GM12865 (cell line): ENCODE measurements at regions not wholly inside any gene's neighbourhood (a gene's known extent, or its start where the extent isn't known, plus 50 kb on each side); places are given as distances from the start of the nearest gene placed in this dataset.

Experiments used
- DNase-seq: peaks from one replicate; pipeline ENCODE4 v3.0.0; 2010; ENCODE audit warnings: low read depth
- H3K4me3 ChIP-seq: 2 replicates; pipeline ENCODE4 v1.5.1; 2011; ENCODE audit warnings: mild to moderate bottlenecking, low read depth, low read length, control low read depth
- TF ChIP-seq, protein P1 (sequence below): IDR thresholded peaks from 2 replicates; pipeline ENCODE4 v1.5.1; 2011; ENCODE audit warnings: low read length, control low read depth, low read depth, inconsistent platforms; ENCODE audit not compliant: insufficient read depth; ENCODE audit errors: missing control alignments

DNA sequence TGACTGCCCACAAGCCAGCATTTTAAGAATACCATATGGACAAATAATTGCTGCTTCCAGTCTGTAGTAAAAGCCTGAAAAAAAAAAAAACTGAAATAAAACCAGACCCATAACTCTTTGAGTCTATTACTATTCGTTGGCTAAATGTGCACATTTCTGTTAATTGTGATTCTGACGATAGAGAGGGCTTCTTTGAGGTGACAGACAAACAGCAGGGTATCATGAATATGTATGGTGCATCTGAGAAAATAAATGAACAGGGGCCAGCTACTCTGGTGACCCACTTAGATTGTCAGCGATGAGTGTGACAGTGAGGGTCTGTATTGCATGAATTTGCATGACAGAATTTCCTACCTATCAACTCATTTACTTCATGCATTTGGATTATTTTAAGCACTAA lies 427.8 kb upstream of the SOX11 start:
- TF ChIP-seq, protein P1, sequence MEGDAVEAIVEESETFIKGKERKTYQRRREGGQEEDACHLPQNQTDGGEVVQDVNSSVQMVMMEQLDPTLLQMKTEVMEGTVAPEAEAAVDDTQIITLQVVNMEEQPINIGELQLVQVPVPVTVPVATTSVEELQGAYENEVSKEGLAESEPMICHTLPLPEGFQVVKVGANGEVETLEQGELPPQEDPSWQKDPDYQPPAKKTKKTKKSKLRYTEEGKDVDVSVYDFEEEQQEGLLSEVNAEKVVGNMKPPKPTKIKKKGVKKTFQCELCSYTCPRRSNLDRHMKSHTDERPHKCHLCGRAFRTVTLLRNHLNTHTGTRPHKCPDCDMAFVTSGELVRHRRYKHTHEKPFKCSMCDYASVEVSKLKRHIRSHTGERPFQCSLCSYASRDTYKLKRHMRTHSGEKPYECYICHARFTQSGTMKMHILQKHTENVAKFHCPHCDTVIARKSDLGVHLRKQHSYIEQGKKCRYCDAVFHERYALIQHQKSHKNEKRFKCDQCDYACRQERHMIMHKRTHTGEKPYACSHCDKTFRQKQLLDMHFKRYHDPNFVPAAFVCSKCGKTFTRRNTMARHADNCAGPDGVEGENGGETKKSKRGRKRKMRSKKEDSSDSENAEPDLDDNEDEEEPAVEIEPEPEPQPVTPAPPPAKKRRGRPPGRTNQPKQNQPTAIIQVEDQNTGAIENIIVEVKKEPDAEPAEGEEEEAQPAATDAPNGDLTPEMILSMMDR = no peak
- DNase-seq = no peak
- H3K4me3 ChIP-seq = no peak overlapping the region

DNA sequence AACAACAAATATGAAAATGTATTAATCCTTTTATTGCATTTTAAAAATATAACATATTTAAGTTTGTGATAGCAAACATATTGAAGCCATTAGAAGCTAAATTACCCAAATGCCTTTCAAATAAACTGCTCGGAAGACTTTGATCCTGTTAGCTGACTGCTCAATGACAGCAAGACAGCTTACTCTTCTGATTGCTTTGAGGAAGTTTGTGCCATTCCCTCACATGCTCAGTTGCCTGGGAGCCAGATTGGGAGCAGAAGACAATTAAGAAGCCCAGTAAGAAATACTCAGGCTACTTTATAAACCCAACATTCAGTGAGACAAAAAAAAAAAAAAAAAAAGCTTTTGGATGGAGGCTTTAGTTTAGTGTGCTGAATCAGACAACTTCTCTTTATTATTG lies 407.1 kb upstream of the SOX11 start:
- TF ChIP-seq, protein P1 = no peak
- DNase-seq = no peak

DNA sequence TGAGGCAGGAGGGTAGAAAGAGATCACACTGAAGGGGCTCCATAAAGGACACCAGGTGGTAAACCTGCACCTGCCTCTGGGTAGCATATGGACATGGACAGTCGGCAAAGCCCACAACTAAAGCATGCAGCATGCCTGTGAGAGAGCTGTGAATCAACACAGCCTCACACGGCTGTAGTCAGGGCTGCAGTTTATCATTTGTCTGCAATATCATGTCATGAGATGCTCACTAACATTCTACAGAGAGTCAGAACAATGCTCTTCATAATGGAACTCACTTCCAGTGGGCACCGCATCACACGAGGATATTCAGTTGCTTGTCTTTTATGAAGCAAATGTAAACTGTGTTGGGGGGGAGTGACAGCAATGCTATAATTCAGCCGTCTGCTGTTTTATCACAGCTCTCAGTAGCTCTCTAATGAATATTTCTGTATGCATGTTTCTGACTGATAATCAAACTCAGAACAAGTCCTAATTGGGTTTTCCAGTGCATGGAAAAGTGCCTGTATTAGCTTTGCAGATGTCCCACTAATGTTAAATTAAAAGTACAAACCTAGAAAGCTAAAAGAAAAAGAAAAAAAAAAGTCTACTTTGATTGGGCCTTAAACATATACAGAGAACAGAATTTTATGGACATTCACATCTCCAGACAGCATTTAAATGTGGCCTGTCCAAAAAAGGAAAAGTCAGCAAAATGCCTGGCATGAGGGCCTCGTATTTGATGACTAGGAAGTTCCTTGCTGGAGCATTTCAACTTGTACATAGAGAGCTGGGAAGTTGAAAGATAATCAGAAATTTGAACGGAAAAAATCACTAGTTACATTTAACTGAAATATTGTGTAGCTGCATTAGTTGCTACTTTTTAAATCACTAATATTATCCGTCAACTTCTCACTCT lies 406.1 kb upstream of the SOX11 start:
- DNase-seq = no peak
- H3K4me3 ChIP-seq = no peak overlapping the region
- TF ChIP-seq, protein P1 = no peak

More for the DNA sequence above, 407.1 kb upstream of the SOX11 start:
- no peak overlapping the region for H3K4me3 ChIP-seq

DNA sequence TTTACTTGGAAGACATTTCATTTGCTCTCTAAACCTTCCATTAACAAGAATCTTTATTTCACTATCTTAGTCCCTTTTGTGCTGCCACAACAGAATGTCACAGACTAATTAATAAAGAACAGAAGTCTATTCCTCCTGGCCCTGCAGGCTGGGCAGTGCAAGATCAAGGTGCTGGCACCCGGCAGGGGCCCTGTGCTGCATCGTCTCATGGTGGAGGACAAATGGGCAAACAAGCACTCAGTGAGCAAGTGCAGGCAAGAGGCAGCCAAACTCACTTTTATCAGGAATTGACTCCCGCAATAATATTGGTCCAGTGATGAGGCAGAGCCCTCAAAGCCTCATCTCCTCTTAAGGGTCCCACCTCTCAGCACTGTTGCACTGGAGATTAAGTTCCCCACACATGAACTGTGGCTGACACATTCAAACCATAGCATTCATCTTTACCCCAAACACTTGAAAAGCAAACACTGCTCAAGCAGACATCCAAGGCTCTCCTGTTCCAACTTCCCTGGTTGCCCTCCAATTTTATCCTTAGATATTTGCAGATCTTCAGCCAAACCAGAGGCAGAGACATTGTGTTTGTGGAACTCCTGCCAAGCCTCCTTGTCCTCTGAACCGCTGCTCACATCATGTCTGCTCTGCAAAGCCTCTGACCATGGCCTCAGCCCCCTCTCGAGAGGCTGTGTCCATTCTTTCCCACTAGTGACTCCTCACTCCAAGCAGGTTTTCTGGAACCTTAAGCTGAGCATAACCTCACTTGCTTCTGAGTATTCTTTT lies 404.4 kb upstream of the SOX11 start:
- TF ChIP-seq, protein P1 = no peak
- no peak overlapping the region for H3K4me3 ChIP-seq
- DNase-seq = no peak

DNA sequence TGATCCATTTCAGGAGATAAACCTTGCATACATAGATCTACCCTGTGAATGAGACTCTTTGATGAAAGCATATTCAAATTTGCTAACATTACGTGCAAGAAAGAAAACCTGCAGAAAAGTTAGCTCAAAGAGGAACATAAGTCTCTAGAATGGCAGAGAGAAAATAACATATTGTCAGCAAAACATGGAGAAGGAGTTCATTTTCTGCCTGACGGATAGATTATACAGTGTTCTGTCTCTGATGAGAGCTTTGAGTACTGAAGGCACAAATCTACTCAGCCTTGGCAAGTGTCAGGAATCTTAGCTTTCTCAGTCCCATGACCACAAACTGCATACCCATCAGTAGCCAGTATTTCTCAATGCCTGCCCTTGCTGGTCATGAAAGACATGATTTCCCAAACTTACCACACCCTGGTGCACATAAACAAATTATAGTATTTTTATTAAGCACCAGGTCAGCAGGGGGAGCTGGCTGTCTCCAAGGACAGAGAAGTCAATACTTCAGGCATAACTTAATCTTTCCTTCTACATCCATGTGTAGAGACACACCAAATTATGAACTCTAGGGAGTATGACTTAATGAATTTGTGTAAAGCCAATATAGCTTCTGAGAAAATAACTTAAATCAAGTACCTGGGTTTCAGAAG lies 401.2 kb upstream of the SOX11 start:
- no peak overlapping the region for H3K4me3 ChIP-seq
- no peak for DNase-seq
- TF ChIP-seq, protein P1 = no peak

DNA sequence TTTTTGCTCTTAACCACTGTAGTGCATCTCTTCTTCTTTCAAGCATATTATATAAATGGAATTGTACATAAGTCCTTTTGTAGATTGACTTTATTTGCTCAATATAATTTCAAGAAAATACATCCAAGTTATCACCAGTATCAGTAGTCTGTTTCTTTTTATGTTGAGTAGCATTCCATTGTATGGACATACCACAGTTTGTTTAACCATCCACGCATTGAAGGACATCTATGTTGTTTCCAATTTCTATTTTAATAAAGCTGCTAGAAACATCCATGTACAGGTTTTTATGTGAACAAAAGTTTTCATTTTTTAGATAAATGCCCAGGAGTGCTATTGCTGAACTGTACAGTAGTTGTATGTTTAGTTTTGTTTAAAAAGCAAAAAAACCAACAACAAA lies 387.5 kb upstream of the SOX11 start:
- TF ChIP-seq, protein P1 = no peak
- DNase-seq = no peak
- H3K4me3 ChIP-seq = no peak overlapping the region
